ENCODE measurements at regions not wholly inside any gene's neighbourhood (a gene's known extent, or its start where the extent isn't known, plus 50 kb on each side); places are given as distances from the start of the nearest gene placed in this dataset.

DNA sequence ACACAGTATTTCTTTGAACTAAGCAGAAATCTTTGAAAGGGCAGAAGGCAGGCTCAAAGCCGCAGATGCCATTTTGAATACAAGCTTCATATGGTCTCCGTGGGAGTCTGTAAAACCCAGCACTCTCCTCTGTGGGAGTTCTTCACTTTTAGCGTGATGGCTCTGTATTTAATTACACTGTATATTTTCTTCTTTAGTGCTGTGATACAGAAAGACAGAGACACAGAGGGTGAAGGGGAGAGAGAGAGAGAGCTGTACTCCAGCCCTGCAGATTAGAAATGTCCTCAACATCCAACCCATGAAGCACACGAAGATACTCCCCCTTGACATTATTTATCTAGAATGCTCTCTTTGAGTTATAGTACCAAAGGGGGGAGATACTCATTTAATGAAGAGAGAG lies 752.6 kb upstream of the NR2F2 start:
- H3K27ac ChIP-seq (replicated peaks) = no peak overlapping the region
- no peak for DNase-seq
- H3K36me3 ChIP-seq = no peaks in the 10 kb centered on the region
- no peaks in the 10 kb centered on the region for H3K27me3 ChIP-seq (ENCODE audit: low read depth)
- no peaks in the 10 kb centered on the region for H3K9me3 ChIP-seq (replicated peaks)
- intact Hi-C loops (cut with micrococcal nuclease) = no loop called here
- no peak overlapping the region for H3K4me3 ChIP-seq
- TF ChIP-seq, protein P1, sequence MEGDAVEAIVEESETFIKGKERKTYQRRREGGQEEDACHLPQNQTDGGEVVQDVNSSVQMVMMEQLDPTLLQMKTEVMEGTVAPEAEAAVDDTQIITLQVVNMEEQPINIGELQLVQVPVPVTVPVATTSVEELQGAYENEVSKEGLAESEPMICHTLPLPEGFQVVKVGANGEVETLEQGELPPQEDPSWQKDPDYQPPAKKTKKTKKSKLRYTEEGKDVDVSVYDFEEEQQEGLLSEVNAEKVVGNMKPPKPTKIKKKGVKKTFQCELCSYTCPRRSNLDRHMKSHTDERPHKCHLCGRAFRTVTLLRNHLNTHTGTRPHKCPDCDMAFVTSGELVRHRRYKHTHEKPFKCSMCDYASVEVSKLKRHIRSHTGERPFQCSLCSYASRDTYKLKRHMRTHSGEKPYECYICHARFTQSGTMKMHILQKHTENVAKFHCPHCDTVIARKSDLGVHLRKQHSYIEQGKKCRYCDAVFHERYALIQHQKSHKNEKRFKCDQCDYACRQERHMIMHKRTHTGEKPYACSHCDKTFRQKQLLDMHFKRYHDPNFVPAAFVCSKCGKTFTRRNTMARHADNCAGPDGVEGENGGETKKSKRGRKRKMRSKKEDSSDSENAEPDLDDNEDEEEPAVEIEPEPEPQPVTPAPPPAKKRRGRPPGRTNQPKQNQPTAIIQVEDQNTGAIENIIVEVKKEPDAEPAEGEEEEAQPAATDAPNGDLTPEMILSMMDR (IDR thresholded peaks at IDR 0.05; ENCODE audit: borderline replicate concordance) = no peak
- H3K4me1 ChIP-seq = no peaks in the 10 kb centered on the region

DNA sequence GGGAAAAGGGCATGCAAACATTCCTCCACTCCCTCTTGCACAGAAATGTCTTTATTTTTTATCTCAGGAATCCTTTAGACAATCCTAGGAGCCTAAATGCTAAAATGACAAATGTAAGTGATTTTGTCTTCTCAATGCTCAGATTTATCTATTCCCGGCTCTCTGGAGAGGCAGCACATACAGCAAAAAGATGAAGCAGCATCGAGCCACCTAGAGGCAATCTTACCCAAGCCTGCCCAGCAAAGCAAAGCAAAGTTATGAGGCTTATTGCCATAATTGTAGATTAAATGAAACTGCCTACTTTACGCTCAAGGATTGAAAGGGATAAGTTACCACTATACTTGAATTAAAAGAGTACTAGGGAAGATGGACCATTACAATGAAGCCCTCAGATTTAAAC lies 750.4 kb upstream of the NR2F2 start:
- no peaks in the 10 kb centered on the region for H3K4me1 ChIP-seq
- no peaks in the 10 kb centered on the region for H3K36me3 ChIP-seq
- H3K27ac ChIP-seq (replicated peaks) = no peak overlapping the region
- no peaks in the 10 kb centered on the region for H3K9me3 ChIP-seq (replicated peaks)
- no peak for DNase-seq
- H3K27me3 ChIP-seq (ENCODE audit: low read depth) = no peaks in the 10 kb centered on the region
- TF ChIP-seq, protein P1 (IDR thresholded peaks at IDR 0.05; ENCODE audit: borderline replicate concordance) = no peak
- no peak overlapping the region for H3K4me3 ChIP-seq
- intact Hi-C loops (cut with micrococcal nuclease) = no loop called here

DNA sequence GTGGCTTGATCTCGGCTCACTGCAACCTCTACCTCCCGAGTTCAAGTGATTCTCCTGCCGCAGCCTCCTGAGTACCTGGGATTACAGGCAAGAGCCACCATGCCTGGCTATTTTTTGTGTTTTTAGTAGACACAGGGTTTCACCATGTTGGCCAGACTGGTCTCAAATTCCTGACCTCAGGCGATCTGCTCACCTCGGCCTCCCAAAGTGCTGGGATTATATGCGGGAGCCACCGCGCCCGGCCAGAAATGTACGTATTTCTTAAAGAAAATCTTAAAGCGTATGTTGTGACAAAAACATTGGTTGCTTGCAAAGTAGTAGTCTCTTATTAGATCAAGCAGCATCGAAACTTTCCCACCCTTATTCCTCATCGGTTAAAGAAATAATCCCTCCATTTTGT lies 748.9 kb upstream of the NR2F2 start:
- intact Hi-C loops (cut with micrococcal nuclease) = no loop called here
- Histone ChIP-seq H3K27me3 (ENCODE audit: low read depth) (no peaks in the 10 kb centered on the region), H3K27ac (replicated peaks) (no peak overlapping the region), H3K4me1 (no peaks in the 10 kb centered on the region), H3K4me3 (no peak overlapping the region), H3K36me3 (no peaks in the 10 kb centered on the region), H3K9me3 (replicated peaks) (no peaks in the 10 kb centered on the region)
- no peak for DNase-seq
- TF ChIP-seq, protein P1 (IDR thresholded peaks at IDR 0.05; ENCODE audit: borderline replicate concordance) = no peak

DNA sequence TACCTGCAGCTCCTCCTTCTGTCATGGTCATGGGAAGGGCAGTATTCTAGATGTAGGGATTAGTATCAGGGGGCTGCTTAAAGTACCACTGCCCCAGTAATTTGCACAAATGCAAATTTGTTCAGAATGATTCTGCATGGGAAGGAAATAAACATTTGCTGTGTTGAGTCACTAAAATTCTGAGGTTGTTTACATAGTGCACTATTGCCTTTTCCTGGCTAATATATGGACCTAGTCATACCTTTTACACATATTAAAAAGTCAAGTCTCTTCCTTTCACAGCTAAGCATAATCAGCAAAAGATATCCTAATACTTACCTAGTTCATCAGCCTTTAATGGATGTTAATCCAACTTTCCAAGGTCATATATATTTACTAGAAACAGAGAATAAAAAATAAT lies 746.4 kb upstream of the NR2F2 start:
- TF ChIP-seq, protein P1 (IDR thresholded peaks at IDR 0.05; ENCODE audit: borderline replicate concordance) = no peak
- Histone ChIP-seq H3K27me3 (ENCODE audit: low read depth) (no peaks in the 10 kb centered on the region), H3K4me3 (no peak overlapping the region), H3K9me3 (replicated peaks) (no peaks in the 10 kb centered on the region), H3K36me3 (no peaks in the 10 kb centered on the region), H3K4me1 (no peaks in the 10 kb centered on the region), H3K27ac (replicated peaks) (no peak overlapping the region)
- intact Hi-C loops (cut with micrococcal nuclease) = no loop called here
- DNase-seq = no peak

DNA sequence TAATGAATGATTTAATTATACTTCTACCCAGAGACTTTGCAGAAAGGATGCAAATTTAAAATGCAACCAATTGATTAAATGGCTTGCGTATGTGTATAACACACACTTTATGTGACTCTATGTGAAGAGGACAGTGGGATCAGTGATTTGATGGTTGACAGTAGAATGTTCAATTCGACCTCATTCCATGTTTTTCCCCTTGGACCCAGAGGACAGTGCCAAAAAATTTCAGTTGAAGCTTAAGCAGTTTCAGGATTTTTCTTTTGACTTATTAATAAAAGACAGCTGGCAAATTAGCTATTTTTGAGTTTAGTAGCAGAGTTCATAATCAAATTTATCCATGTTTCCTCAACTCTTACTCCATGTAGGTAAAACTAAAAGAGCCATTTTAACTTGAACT lies 742.4 kb upstream of the NR2F2 start:
- Histone ChIP-seq H3K4me1 (no peaks in the 10 kb centered on the region), H3K9me3 (replicated peaks) (no peaks in the 10 kb centered on the region), H3K36me3 (no peaks in the 10 kb centered on the region), H3K4me3 (no peak overlapping the region), H3K27me3 (ENCODE audit: low read depth) (no peaks in the 10 kb centered on the region), H3K27ac (replicated peaks) (no peak overlapping the region)
- TF ChIP-seq, protein P1 (IDR thresholded peaks at IDR 0.05; ENCODE audit: borderline replicate concordance) = no peak
- no peak for DNase-seq
- intact Hi-C loops (cut with micrococcal nuclease) = no loop called here

DNA sequence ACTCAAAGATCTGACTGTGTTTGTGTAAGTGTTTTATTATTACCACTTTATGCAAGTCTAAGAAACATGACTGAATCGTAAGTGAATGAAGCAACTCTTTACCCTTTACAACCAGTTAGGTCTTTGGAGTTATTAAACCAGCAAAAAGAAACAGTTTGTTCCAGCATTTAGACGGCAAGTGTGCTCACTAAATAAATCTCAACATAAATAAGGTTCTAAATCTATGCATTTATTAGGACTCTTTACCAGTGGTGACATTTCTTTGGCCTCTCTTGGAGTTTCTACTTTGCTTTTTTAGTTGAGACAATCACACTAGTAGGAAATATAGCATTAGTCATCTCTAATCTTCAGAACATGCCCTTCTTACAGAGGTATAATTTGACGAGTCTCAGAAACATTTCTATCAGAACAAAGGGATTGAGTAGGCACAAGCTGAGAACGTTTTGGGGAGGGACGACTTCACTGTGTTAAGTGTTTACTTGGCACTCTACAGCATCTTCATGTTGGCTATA lies 739.9 kb upstream of the NR2F2 start:
- Histone ChIP-seq H3K27ac (replicated peaks) (no peak overlapping the region), H3K4me1 (no peaks in the 10 kb centered on the region), H3K9me3 (replicated peaks) (no peaks in the 10 kb centered on the region), H3K36me3 (no peaks in the 10 kb centered on the region), H3K27me3 (ENCODE audit: low read depth) (no peaks in the 10 kb centered on the region), H3K4me3 (no peak overlapping the region)
- no peak for DNase-seq
- TF ChIP-seq, protein P1 (IDR thresholded peaks at IDR 0.05; ENCODE audit: borderline replicate concordance) = no peak
- intact Hi-C loops (cut with micrococcal nuclease) = no loop called here

Measured in left ventricle myocardium inferior (tissue), 1 donor.